ENCODE measurements at regions not wholly inside any gene's neighbourhood (a gene's known extent, or its start where the extent isn't known, plus 50 kb on each side); places are given as distances from the start of the nearest gene placed in this dataset.
"Not testable (repeated sequence)": the region's sequence is repeated elsewhere in the genome, so short reads cannot be mapped to it uniquely, and the experiment has no call there.

DNA sequence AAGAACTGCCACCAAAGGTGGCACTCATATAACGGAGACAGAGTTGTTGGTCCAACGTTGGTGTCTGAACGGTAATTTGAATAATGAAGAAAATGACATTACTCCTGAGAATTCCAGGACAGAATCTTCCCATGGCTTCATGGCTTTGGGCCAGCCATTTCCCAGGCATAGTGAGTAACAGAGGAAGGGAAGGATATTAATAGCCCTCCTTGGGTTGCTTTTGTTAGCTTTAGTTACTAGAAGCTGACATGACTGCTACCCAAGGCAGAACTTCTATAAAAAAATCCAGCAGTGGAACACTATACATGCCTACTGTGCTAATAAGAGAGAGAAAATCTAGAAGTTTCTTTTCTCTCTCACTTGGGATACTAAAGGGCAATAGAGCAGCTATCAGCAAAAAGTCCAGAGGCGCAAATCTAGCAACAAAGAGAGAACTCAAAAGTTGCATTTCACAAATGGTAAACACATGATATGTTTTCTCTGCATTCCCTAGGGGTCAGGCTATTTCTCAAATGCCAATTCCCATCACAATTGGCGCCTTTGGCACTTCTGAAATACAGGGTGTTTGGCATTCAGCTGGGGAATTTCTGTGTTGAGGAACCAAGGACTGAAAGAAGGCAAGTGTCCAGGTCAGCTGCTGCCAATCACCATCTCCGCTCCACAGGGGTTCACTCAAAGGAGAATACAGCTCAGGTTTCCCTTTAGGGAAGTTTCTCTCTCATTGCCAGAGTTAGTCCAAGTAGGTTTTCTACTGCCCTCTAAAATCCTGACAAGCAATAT lies 160.8 kb upstream of the KYNU start:
- intact Hi-C loops (cut with micrococcal nuclease) = no loop called here

DNA sequence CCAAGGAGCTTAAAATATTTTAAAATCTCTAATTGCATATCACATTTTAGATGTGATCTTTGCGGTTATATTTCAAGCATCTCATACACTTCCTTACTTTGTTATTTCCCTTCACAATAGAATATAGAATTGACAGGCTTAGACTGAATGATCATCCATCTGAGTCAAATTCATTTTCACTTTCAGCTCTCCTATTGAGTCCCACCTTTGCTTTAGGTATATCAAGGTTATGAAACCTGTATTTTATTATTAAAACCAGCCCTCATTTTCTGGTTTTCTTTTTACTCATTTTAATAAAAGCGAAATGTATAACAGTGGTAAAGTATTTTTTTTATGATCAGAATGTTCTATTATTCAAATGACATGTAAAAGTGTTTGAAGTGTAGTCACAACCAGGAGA lies 162.9 kb upstream of the KYNU start:
- intact Hi-C loops (cut with micrococcal nuclease) = no loop called here

DNA sequence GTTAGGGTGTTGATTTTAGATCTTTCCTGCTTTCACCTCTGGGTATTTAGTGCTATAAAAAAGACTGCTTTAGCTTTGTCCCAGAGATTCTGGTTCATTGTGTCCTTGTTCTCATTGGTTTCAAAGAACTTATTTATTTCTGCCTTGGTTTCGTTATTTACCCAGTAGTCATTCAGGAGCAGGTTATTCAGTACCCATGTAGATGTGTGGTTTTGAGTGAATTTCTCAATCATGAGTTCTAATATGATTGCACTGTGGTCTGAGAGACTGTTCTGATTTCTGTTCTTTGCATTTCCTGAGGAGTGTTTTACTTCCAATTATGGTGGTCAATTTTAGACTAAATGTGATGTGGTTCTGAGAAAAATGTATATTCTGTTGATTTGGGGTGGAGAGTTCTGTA lies 167.1 kb upstream of the KYNU start:
- intact Hi-C loops (cut with micrococcal nuclease) = no loop called here

DNA sequence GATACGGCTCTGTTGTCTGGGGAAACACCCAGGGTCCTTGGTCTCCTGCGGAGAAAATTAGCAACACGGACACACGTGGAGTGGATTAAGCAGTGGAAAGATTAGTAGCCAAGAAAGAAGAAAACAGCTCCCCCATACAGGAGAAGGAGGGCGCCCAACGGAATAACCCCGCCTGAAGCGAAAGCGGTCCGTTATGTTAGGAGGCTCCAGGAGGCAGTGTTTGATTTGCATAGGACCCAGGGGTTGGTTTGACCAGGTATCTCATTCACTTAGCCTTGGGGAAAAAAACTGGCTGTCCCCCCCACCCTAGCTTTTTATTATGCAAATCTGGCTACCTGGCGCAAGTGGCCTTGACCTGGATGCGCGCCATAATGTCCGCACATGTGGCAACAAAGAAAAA lies 170.1 kb upstream of the KYNU start:
- intact Hi-C loops (cut with micrococcal nuclease) = no loop called here

DNA sequence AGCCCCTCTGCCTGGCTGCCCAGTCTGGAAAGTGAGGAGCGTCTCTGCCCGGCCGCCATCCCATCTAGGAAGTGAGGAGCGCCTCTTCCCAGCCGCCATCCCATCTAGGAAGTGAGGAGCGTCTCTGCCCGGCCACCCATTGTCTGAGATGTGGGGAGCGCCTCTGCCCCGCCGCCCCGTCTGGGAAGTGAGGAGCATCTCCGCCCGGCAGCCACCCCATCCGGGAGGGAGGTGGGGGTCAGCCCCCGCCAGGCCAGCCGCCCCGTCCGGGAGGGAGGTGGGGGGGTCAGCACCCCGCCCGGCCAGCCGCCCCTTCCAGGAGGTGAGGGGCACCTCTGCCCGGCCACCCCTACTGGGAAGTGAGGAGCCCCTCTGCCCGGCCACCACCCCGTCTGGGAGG lies 175.1 kb upstream of the KYNU start:
- intact Hi-C loops (cut with micrococcal nuclease) = not testable (repeated sequence)

DNA sequence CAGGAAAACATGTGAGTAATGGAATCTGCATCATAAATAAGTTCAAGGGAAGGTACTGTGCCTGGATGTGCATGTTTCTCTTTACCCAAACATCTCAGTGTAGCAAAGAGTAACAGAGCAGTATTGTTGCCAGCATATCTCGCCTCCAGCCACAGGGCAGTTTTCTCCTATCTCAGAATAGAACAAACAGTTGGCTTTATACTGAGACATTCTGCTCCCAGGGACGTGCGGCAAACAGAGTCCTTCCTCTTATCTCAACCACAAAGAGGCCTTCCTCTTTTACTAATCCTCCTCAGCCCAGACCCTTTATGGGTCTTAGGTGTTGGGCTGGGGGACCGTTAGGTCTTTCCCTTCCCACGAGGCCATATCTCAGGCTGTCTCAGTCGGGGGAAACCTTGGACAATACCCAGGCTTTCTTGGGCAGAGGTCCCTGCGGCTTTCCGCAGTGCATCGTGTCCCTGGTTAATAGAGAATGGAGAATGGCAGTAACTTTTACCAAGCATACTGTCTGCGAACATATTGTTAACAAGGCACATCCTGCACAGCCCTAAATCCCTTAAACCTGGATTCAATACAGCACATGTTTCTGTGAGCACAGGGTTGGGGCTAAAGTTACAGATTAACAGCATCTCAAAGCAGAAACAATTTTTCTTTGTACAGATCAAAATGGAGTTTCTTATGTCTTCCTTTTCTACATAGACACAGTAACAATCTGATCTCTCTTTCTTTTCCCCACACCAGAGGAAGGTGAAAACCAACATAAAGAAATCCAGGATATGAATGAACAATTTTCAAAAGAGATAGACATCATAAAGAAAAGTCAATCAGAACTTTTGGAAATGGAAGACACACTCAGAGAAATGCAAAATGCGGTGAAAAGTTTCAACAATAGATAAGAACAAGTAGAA lies 181.9 kb upstream of the KYNU start:
- intact Hi-C loops (cut with micrococcal nuclease) = not testable (repeated sequence)

DNA sequence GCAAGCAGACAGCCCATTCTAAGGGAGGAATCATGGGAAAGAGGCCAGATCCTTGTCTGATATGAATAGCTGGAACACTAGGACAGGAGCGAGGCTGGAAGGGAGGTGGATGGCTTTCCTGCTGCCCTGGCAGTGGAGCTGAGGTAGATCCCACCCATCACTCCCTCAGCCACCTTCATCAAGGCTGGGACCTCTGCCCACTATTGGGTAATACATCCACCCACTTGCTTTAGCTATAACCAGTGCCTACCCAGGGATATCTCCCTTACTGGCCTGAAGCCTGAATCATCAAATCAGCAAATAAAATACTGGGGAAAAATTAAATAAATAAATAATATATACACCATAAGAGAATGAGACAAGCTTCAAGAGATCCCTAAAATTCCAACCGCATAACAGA lies 183.2 kb upstream of the KYNU start:
- intact Hi-C loops (cut with micrococcal nuclease) = no loop called here

DNA sequence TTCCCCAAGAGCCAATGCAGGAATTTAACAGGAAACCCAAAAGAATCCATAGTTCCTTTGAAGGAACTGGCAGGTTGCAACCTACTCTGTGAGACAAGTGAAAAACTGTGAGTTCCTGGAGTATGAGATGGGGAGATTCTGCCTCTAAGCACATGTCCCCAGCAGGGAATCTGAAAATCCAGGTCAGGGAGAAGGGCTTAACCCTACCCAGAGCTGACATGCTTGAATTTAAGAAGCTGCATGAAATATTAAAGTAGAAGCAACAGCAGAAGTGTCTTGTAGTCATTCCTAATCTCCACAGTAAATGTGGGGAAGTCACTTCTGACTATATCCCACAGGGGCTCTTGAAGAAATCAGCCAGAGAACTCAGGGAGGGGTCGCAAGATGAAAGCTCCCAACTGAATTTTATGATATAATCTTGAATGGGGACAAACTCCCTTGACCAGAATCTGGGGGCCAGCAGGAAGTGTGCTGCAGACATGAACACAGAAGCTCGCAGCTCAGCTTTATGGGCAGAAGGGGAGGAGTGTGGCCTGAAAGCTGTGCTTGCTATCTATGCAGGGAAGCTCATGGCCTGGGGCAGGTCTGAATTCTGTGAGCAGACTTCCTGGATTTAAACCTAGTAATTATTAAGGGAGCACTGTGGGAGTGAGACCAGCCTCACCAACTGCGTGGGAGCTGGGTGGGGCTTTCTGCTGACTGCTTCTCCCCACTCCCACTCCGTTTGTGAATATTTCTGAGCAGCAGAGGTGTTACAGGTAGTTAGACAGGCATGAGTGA lies 184.1 kb upstream of the KYNU start:
- intact Hi-C loops (cut with micrococcal nuclease) = no loop called here

DNA sequence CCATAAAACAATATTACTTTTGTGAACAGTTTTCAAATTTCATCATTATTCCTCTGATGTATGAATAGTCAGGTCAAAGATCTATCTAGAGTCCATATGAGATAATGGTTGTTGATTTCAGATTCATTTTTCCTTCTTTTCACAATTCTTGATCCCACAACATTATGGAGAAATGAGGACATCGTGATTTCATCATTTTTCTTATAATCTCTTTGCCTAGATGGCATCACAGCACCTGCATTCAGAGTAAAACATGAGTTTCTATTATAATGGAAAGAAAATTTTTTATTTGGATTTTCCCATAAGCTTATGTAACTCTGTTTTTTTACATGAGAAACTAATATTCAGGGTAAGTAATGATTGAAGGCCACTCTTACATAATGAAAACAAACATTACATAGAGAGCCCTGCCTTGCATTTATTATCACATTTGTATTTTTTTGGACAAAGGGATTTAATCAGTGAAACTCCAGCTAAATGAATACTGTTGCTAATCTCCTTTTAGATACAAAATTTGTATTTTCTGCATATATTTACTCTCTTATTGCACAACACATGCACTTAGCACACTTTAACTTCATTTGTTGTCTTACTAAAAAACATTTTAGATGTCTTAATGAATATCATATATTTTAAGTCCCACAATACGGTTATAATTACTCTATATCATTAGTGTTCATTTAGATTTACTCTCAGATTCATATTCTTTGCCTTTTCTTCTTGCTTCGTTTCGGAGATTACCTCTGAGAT lies 188.4 kb upstream of the KYNU start:
- intact Hi-C loops (cut with micrococcal nuclease) = no loop called here

DNA sequence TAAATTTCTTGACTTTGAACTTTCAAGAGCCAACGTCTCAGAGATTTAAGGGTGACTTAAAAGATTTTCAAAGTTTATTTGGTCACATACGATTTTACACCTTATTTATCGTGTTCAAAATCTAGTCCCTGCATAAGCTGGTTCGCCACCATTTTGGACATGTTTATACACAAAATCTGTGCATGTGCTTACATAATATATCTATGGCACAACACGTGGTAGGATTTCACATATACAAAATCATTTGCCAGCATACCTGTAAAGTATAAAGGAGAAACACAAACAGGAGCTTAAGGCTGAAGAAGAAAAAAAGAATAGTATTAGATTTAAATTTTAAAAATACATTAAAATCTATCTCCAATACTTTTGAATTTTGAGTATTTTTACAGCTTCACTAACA lies 190.0 kb upstream of the KYNU start:
- intact Hi-C loops (cut with micrococcal nuclease) = no loop called here

DNA sequence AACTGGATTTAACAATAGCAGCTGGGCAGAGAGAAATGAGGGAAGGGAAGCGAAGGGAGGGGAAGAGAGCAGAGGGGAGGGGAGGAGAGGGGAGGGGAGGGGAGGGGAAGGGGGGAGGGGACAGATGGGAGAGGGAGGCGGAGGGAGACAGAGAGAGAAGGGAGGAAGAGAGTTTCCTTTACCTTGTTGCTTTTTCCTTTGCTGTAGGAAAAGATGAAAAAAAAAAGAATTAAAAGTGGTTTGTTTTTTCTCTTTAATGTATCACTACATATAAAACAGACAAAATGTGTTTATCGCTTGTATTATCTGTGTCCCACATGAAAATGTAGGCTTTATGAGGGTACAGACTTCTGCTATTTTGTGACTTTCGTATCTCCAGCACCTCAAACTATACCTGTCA lies 190.4 kb upstream of the KYNU start:
- intact Hi-C loops (cut with micrococcal nuclease) = no loop called here

DNA sequence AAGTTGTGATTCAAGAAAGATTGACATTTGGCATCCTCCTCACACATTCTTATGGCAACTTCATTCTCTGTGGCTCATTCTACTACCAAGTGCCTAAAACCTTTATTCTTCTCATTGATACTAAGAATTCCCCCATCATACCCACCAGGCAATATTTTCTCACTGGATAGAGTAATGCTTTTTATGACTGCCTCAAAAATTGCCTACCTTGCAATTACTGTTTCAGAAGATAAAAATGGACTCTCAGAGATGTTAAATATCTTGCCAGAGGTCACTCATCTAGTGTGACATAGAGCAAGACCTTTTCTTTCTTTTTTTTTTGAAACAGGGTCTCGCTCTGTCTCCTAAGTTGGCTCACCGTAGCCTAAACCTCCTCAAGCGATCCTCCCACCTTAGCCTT lies 192.8 kb upstream of the KYNU start:
- intact Hi-C loops (cut with micrococcal nuclease) = loop anchor here (5.0 kb wide), 1 partner anchor 298 kb away; no protein-coding TSS in a partner anchor

DNA sequence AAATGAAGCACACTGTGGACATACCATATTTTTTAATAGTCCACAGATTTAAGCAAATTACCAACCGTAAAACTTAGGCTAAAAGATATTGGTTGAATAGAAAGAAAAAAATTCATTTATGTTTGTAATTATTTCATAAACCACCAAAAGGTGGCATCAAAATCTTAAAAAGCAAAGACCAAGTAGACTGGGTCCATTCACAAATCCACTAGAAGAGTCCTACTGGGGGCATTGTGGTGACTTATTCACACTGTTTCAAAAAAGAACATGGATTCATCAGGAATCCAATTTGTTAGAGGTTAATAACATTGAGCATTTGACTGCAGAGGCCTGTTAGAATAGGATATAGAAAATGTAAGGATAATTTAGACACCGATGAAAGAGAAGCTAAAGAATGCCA lies 194.9 kb upstream of the KYNU start:
- intact Hi-C loops (cut with micrococcal nuclease) = loop anchor here (5.0 kb wide), 1 partner anchor 300 kb away; no protein-coding TSS in a partner anchor

DNA sequence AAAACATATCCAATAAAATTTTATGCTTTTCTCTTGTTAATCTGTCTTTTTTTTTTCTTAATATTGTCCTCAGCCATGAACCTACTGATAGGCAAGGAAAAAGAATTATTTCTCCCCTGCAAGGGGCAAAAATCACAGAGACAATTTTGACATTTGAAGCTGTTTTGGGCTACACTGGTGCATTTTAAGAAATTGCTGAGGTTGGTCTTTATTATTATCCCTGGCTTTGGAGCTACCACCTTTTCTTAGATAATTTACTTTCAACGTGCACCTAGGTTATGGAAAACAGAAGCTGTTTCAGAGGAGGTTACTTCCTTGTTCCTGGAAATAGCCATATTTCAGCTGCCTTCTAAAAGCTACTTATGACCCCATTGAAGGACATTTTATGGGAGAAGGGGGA lies 195.5 kb upstream of the KYNU start:
- intact Hi-C loops (cut with micrococcal nuclease) = loop anchor here (5.0 kb wide), 1 partner anchor 300 kb away; no protein-coding TSS in a partner anchor

DNA sequence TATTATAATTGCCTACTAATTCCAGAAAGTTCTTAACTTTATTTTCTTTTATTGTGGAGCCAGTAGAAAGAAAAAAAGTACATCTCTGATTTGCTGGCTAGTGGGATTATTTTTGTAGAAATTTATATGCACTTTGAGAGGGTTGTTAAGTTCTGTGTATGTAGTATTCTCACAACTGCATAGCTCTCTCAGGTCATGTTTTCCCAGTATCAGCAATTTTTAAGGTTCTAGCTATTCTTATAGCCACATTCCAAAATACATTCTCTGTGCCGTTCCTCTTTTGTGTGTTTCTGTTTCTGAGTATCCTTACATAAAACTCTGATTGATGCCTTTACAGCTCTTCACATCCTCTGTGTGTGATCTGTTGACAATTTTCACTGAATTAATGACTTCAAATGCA lies 199.3 kb upstream of the KYNU start:
- intact Hi-C loops (cut with micrococcal nuclease) = no loop called here

DNA sequence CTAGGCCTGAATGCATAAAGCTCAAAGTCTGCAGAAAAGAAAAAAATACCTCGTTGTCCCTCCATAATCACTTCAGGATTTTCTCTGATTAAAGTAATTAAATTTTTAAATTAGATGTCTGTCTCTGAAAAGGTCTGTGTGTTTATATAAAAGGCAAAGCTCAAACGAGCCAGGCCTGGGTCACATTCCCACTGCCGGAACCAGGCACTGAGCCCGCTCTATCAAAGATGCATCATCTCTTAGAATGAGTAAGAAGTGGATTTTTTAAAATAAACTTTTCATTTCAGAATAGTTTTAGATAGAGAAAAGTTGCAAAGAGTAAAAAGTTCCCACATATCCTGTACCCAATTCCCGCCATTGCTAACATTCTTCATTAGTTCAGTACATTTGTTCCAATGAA lies 202.1 kb upstream of the KYNU start:
- intact Hi-C loops (cut with micrococcal nuclease) = no loop called here

DNA sequence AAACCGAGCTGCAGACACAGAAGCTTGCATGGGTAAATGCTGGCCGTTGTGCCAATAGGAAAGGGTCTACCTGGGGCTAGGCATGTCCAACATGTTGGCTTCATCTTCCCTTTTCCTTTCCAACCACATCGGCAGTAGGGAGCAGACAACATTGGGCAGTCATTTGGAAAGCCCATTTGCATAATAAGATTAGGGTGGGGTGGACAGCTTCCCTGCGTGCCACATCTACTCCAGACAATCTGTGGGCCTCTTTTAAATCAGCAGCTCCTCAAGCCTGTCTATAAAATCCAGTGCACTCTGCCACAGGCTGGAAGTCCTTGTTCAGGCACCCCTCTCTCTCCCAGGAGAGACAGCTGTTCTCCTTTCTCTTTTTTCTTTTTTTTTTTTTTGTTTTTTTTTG lies 203.6 kb upstream of the KYNU start:
- intact Hi-C loops (cut with micrococcal nuclease) = no loop called here

DNA sequence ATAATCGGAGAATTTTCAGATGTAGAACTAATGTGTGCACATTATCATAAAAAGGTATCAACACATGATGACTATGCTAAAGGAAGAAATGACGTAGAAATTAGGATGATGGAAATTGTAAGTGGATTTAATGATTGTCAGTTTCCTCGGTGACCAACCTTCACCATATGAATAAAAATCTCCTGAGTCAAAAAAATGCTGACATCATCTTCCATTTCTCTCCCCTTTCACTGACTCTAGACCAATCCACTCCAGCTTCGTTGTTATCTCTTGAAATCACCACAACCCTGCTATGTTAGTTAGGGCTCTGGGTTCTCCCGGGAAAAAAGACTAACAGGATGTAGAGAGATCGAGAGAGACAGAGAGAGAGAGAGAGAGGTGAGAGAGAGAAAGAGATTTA lies 204.8 kb upstream of the KYNU start:
- intact Hi-C loops (cut with micrococcal nuclease) = no loop called here

DNA sequence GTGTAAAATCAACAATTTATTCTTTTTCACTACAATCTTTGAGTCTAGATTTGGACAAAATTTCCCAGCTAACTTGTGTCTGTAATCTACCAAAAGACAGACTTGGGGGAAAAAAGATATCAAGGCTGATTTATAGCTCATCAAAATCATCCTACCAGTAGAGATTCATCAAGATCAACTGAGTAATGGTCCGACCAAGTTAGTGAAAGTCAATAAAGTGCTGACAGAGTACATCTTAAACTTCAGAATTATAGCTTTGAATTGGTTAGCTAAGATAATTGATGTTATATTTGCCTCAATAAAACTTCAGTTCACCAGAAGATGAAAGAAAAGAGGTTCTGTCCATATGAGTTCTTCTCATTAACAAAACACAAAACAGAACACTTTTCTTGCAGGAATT lies 207.1 kb upstream of the KYNU start:
- intact Hi-C loops (cut with micrococcal nuclease) = no loop called here

DNA sequence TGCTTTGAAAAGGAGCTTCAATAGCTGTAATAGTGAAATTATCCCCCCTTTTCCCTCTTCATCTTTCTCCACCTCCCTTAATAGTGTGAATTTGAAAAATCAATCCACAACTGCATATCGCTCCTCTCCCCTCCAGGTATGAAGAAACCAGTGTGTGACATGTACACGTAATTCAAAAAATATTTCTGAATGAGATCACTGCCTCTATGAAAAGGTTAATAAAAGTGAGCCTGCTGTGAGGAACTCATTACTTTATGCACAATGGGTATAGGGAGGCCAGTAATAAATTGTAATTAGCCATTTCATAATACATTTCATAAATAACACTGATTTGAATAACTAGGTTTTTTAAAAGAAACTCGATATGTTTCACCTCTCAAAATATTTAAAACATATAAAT lies 209.0 kb upstream of the KYNU start:
- intact Hi-C loops (cut with micrococcal nuclease) = no loop called here

DNA sequence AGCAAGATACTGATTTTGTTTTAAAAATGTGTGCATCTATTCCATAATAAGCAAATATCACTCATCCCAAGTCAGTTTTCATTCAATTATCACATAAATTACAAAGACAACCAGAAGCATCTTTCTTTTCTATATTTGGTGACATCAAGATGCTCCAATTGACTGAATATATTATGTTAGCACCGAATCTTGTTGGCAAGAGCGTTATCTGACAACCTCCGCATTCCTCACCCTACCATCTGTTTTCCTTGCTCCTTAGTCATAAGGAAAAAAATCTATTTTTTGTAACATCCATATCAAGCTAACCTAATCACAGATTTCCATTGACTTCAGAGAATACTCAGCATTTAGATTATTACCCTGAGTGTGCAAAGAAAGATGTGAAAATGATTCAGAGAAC lies 212.2 kb upstream of the KYNU start:
- intact Hi-C loops (cut with micrococcal nuclease) = no loop called here
